Urinary bladder (tissue), 3 donors: ENCODE measurements at regions not wholly inside any gene's neighbourhood (a gene's known extent, or its start where the extent isn't known, plus 50 kb on each side); places are given as distances from the start of the nearest gene placed in this dataset.

Experiments
- DNase-seq: peaks from one replicate; pipeline ENCODE4 v3.0.0-alpha.2; 2015; ENCODE audit errors: extremely low spot score
- H3K27ac ChIP-seq: one replicate; pipeline ENCODE4 v1.5.1; 2013; ENCODE audit warnings: low read depth, mild to moderate bottlenecking, moderate library complexity
- H3K36me3 ChIP-seq: one replicate; pipeline ENCODE4 v1.6.1; 2013; ENCODE audit warnings: mild to moderate bottlenecking, moderate library complexity; ENCODE audit not compliant: insufficient read depth
- H3K4me1 ChIP-seq: one replicate; pipeline ENCODE4 v1.6.1; 2013; ENCODE audit warnings: mild to moderate bottlenecking, moderate library complexity; ENCODE audit not compliant: insufficient read depth
- H3K4me3 ChIP-seq: one replicate; pipeline ENCODE4 v1.5.1; 2013; ENCODE audit warnings: low read depth, low read length
- WGBS: extraction: QIAGEN DNeasy Blood & Tissue Kit; methylation state at CpG from one replicate; pipeline ENCODE4 v1.1.7; 2013; 5-methylcytosine and 5-hydroxymethylcytosine counted together
- donor health status: healthy with polysubstance abuse.
- donor health status: healthy.

DNA sequence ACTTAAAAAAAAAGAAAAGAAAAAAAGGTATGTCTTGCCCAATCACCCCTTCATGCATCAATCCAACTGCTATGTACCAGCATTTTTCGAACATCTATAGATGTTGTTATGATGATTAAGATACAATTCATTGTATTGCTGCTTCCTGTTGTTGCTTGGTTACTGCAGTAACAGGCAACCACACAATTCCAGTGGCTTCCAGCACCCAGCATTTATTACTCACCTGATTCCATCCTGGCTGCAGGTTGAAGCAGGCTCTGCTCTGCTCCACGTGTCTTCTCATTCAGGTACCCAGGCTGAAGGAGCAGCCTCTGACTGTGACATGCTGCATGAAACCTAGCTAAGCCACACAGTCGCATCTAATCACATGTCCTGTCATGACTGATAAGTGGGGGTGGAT is 196.9 kb downstream of the INO80D start:
- Histone ChIP-seq H3K27ac (no peak overlapping the region), H3K4me1 (no peaks in the 10 kb centered on the region), H3K4me3 (no peak overlapping the region), H3K36me3 (no peaks in the 10 kb centered on the region)
- no peak for DNase-seq
- 80% methylated on average over 3 of the region's 3 CpGs for WGBS

DNA sequence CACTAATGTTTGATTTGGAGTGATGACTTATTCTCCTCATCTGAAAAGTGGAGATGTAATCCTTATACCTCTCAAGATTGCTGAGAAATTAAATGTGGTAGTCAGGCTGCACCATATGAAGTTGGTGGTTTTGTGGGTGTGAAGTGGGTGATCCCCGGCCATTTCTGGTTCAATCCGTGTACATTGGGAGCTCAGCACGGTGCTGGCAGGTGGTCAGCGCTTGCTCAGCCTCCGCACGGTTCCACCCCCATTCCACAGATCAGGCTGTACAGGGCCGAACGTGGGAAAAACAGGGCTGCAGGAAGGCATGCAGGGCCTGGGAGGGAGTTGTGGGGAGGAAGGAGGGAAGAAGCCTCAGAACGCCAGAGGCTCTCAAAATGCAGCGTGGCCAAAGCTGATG is 198.3 kb downstream of the INO80D start:
- Histone ChIP-seq H3K4me3 (no peak overlapping the region), H3K36me3 (no peaks in the 10 kb centered on the region), H3K27ac (no peak overlapping the region), H3K4me1 (no peaks in the 10 kb centered on the region)
- DNase-seq: no peak
- WGBS: 82% methylated on average over 10 of the region's 10 CpGs

GRCh38 chr2:205885492-205886099 is 200.4 kb downstream of the INO80D start:
- Histone ChIP-seq H3K4me3 (no peak overlapping the region), H3K4me1 (no peaks in the 10 kb centered on the region), H3K27ac (no peak overlapping the region), H3K36me3 (no peaks in the 10 kb centered on the region)
- DNase-seq: no peak
- 36% methylated on average over 23 of the region's 23 CpGs for WGBS

GRCh38 chr2:205883965-205884364 is 201.7 kb downstream of the NRP2 start:
- 92% methylated on average over 4 of the region's 4 CpGs for WGBS
- H3K36me3 ChIP-seq: no peaks in the 10 kb centered on the region
- H3K4me1 ChIP-seq: no peaks in the 10 kb centered on the region
- no peak overlapping the region for H3K4me3 ChIP-seq
- H3K27ac ChIP-seq: no peak overlapping the region
- no peak for DNase-seq

DNA sequence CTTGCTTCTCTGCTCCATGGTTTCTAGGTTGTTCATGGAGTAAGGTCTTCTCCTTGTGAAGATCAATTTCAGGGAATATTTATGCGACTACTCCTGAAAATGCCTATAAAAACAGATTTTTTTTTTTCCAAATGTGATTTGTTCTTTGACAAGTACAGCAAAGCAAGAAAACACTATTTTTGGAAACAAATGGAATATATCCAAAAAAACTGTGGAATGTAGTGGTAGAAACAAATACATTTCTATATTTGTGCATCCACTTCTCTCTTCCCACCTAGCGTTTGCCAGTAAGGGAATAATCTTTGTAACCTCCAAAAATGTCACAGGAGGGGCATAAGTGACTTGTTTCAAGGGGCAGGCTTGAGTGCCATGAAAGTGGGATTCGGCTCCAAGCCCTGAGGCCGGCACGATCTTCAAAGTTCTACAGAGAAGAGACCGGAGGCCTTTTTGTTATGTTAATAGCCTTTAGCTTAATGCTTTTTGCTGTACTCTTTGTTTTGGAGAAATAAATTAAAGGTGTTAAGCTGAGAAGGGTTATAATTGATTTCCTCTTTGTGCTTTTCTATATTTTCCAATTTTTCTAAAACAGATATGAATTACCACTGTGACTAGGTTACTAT is 200.6 kb downstream of the NRP2 start:
- 66% methylated on average over 6 of the region's 6 CpGs for WGBS
- no peaks in the 10 kb centered on the region for H3K36me3 ChIP-seq
- no peak for DNase-seq
- no peak overlapping the region for H3K4me3 ChIP-seq
- H3K4me1 ChIP-seq: no peaks in the 10 kb centered on the region
- H3K27ac ChIP-seq: no peak overlapping the region

GRCh38 chr2:205880048-205880447 is 197.7 kb downstream of the NRP2 start:
- H3K27ac ChIP-seq: no peak overlapping the region
- WGBS: 97% methylated on average over 4 of the region's 4 CpGs

DNA sequence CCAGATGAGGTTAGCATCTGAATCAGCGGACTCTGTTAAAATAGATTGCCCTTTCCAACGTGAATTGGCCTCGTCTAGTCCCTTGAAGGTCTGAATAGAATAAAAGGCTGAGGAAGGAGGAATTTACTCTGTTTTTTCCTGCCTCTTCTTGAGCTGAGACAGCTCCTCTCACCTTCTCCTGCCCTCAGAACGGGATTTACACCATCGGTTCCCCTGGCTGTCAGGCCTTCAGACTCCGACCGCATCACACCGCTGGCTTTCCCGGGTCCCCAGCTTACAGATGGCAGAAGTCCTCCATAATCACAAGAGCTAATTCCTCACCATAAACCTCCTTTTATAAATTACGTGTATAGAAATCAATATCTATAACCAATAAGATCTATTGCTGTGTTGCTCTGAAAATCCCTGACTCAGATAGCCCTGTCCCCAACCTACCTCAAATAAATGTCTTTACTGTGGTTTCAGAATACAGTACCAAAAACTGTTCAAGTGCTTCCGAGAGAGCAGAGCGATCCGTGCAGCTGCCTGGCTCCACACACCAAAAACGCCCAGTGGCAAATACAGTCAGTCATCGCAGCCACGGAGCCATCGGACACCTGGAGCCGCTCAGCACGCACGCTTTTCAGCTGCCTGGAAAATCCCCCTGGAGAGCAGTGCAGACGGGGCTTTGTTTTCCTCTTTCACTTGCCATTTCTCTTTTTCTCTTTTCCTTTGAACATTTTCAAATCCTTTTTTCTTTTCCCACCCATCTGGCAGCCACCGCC is 196.9 kb downstream of the NRP2 start:
- 67% methylated on average over 22 of the region's 22 CpGs for WGBS
- DNase-seq: no peak
- Histone ChIP-seq H3K27ac (no peak overlapping the region), H3K36me3 (no peaks in the 10 kb centered on the region), H3K4me3 (no peak overlapping the region), H3K4me1 (no peaks in the 10 kb centered on the region)

More at GRCh38 chr2:205880048-205880447, 197.7 kb downstream of the NRP2 start:
- no peak for DNase-seq
- no peak overlapping the region for H3K4me3 ChIP-seq
- H3K36me3 ChIP-seq: no peaks in the 10 kb centered on the region
- H3K4me1 ChIP-seq: no peaks in the 10 kb centered on the region

DNA sequence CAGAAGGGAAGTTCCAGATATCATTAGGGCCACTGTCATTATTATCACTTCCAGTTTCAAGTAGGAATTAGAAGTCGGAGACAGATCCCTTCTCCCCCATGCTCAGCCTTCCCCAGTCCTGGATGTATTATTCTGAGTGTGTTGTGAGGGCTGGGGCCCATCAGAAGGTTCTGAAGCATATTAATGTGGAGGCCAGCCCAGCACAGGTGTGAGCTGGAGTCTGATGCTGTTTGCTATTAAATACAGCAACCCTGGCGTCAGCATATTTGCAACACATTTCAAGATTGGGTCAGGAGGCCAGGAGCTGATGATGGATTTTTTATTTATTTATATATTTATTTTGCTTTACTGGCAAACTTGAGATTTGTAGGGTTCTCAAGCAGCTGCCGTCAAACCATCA is 195.2 kb downstream of the NRP2 start:
- no peak for DNase-seq
- 91% methylated on average over 3 of the region's 3 CpGs for WGBS
- H3K4me1 ChIP-seq: no peaks in the 10 kb centered on the region
- no peak overlapping the region for H3K27ac ChIP-seq
- no peaks in the 10 kb centered on the region for H3K36me3 ChIP-seq
- no peak overlapping the region for H3K4me3 ChIP-seq

- no peak overlapping the region for H3K4me3 ChIP-seq
- DNase-seq: no peak
- no peaks in the 10 kb centered on the region for H3K36me3 ChIP-seq
- no peaks in the 10 kb centered on the region for H3K4me1 ChIP-seq
- no peak overlapping the region for H3K27ac ChIP-seq
These were observed 193.8 kb downstream of the NRP2 start for GRCh38 chr2:205876127-205876526.

- H3K36me3 ChIP-seq: no peaks in the 10 kb centered on the region
- DNase-seq: no peak
- no peak overlapping the region for H3K4me3 ChIP-seq
- no peaks in the 10 kb centered on the region for H3K4me1 ChIP-seq
- H3K27ac ChIP-seq: no peak overlapping the region
These were observed 190.4 kb downstream of the NRP2 start for GRCh38 chr2:205872716-205873115.

- Histone ChIP-seq H3K4me1 (no peaks in the 10 kb centered on the region), H3K36me3 (no peaks in the 10 kb centered on the region), H3K27ac (no peak overlapping the region), H3K4me3 (no peak overlapping the region)
- no peak for DNase-seq
These were observed 187.1 kb downstream of the NRP2 start for GRCh38 chr2:205869439-205869838.

DNA sequence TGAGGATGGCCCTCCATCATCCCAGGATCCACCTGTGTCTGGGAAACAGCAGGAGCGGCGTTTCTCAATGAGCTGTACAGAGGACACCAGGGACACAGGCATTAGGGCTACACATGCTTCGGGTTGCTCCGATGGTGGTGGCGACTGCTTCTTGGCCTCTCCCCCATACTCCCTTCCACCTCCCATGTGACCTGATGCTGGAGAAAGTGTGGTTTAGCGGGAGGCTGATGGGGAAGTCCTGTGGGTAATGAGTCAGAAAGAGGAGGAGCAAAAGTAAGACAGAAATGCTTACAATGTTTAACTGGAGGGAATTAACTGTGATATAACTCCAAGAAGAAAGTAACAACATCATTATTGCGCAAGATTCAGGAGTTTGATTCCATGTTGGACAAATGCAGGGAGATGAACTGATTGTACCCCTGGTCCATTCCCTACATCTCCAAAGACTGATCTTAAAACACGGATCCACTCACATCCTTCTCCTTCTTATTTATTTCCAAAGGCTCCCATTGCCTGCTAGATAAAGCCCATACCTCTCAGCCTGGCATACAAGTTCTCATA is 186.6 kb downstream of the NRP2 start:
- Histone ChIP-seq H3K4me3 (no peak overlapping the region), H3K4me1 (no peaks in the 10 kb centered on the region), H3K36me3 (no peaks in the 10 kb centered on the region), H3K27ac (no peak overlapping the region)
- no peak for DNase-seq
- 73% methylated on average over 8 of the region's 8 CpGs for WGBS

DNA sequence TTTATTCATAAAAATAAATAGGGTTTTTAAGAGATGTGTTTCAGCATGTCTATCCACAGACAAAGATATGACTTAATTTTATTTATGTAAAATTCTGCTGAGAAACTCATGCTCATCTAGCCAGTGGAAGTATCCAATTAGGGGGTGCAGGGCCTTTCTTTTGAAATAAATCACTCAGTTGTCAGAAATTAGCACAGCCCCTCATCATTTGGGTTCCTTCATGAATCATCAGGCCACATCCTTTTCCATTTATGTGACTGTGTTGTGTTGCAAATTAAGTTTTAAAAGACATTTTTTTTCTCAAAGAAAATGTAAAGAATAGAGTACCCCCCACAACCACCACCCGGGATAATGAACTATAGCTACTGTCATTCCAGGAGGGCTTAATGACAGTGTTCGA is 185.8 kb downstream of the NRP2 start:
- Histone ChIP-seq H3K36me3 (no peaks in the 10 kb centered on the region), H3K4me3 (no peak overlapping the region), H3K27ac (no peak overlapping the region), H3K4me1 (no peaks in the 10 kb centered on the region)
- no peak for DNase-seq
- WGBS: 94% methylated on average over 2 of the region's 2 CpGs

DNA sequence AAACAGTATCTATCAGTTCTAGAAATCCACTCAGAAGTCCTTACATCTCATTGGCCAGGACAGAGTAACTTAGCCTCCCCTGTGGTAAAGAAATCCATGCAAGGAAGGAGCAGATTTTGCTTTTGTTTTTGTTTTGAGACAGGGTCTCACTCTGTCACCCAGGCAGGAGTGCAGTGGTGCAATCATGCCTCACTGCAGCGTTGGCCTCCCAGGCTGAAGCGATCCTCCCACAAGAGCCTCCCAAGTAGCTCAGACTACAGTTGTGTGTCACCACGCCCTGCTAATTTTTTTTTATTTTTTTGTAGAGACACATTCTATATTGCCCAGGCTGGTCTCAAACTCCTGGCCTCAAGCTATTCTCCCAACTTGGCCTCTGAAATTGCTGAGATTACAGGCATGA is 185.1 kb downstream of the NRP2 start:
- Histone ChIP-seq H3K4me1 (no peaks in the 10 kb centered on the region), H3K4me3 (no peak overlapping the region), H3K36me3 (no peaks in the 10 kb centered on the region), H3K27ac (no peak overlapping the region)
- no peak for DNase-seq
- WGBS: 96% methylated on average over 3 of the region's 3 CpGs
